Fibroblast of skin of back (primary cell): ENCODE measurements at regions not wholly inside any gene's neighbourhood (a gene's known extent, or its start where the extent isn't known, plus 50 kb on each side); places are given as distances from the start of the nearest gene placed in this dataset.

Source experiments
- DNase-seq: peaks from one replicate; pipeline ENCODE4 v3.0.0-alpha.2; 2013

DNA sequence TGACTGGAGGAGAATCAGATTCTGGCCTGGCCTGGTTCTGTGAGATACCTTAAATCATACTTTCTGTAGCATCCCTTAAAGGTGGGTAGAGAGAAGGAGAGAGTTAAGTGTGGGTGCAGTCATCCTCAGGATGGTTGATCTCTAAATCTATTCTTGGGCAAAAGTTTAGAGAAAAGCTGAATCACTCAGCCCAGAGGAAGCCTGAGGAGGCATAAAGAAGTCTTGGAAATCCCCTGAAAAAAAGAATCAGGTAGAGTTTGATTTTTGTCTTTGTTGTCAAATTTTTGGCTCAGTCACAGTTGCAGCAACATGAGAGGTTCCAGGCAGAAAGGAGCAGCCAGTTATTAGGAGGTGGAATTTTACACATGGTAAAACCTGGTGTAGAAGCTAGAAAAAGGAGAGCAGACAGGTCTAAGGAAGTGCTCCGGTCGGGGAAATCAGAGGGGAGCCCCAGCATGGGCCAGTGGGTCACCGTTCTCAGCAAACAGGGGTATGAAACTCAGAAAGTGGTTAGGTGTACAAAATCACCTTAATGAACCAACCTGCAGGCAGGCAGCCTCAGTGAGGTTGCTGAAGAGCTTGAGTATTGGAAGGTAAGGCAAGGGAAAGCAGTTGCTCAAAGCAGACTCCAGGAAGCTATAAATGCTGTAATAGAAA, 116.2 kb upstream of the CNTLN start:
- no peak for DNase-seq

DNA sequence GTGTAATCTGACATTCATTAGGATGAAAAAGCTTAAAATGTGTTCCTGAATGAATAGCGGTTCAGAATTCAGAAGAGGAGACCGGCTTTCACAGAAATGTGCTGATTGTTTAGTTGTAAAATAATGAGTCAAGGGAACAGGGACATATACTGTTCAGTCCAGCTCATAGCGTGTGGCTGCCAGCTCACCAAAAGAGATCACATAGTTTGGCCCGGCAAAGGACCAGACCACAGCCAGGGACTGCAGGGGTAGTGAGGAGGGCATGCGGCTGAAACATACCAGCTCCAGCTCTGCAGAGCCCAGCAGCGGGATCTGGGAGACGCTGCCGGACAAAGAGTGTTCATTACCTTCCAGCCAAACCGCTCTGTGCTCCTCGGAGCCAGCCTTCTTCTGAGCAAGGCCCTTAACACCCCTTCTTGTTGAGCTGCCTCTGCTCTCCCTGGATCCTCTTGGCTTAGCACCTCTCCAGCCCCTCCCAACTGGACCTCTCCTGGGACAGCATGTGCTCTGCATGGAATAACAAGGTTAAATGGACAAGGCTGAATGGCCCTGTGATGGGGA, 116.8 kb upstream of the CNTLN start:
- DNase-seq = peak; percentile 75

- no peak for DNase-seq
These were observed 120.9 kb upstream of the CNTLN start for GRCh38 chr9:17013891-17014290.

DNA sequence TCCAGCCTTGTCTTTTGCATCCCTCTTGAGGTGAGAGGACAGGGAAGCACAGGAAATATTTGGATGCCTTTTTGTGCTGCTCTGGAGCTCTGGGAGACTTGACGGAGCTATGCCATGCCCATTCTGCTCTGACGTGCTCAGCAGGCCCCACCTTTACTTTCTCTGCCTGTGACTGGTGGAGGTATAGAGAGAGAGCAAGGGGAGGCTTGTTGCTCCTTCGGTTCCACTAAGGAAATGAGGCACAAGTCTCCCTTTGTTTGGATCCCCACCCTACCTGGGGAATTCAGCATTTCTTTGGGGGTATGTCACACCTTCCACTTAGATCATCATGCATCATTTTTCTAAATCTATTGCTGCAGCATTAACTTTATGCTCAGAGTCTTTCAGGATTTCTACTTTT, 121.8 kb upstream of the CNTLN start:
- no peak for DNase-seq

DNA sequence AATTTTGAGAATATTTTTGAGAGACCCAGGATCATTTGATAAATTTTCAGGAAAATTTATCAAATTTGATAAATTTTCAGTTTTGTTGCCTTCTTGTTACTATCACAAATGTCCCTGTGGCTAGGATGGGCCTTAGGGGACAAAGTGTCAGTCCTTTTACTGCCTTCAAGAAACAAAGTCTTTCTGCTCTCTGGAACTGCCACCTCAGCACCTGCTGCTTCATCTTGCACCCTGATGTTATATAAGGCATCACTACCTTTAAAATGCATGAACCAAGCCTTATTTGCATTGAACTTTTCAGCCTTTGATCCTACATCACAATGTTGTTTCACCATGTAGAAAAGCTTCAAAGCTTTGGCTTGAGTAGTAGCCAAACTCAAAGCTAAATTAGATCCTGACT, 123.0 kb upstream of the CNTLN start:
- no peak for DNase-seq

- DNase-seq = no peak
These were observed 125.8 kb upstream of the CNTLN start for GRCh38 chr9:17009071-17009470.

DNA sequence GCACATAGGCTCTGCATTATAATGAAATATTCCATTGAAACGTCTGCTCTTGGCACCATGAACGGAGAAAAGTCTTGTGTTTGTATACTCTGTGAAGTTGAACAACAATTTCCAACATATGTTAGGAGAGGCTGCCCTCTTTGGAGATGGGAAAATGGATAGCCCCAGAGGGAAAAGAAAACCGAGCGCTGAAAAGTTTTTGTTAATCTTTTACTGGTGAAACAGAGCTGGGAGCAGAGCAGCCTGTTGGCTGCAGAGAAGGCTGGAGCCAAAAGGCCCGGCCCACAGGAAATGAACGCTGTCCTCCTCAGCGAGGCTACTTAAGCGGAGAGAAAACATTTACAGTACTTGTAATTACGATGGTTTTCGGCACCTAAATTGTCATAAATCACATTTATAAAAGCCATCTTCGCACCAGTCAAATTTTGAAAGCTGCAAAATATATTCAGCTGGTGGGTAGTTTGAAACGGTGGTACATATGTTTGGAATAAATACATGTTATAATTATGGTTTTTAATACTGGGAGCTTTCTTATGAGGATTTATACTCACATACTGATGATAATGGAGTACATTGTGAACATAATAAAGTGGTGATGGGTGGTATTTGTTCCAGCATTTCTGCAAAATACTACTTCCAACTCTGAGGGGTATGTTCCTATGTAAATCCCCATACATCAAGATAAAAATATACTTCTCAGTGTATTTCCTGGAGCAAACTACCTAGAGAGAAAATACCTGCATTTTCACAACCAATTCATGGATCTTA, 129.6 kb upstream of the CNTLN start:
- DNase-seq = peak; percentile 78

- no peak for DNase-seq
These were observed 130.3 kb upstream of the CNTLN start for GRCh38 chr9:17004500-17004899.

DNA sequence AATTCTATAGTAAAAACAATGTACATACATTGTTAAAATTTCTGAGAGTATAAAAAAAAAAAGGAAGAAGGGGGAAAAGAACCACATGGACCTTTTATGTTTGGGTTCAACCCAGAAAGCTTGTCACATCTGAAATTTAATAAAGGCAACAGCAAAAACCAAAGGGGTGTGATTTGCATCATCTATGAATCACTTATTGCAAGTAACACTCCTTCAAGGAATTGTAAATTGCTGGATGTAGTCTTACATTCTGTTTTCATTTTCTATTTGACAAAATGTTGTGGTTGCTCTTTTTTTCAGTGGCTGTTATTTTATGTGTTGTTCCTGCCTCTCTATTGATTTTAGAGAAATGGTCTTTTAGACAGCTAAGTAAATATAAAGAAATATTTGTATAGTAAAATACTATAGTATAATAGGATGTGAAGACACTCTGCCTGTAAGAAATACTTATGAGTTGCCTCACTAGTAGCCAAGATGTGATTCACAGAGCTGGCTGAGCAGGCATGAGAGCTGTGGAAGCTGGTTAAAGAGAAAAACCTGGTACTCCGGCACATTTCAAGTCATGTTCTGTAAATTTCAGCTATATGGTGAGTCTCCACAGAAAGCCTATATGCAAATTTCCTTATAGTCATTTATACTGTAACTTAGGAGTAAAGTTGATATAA, 131.1 kb upstream of the CNTLN start:
- peak; percentile 78 for DNase-seq

DNA sequence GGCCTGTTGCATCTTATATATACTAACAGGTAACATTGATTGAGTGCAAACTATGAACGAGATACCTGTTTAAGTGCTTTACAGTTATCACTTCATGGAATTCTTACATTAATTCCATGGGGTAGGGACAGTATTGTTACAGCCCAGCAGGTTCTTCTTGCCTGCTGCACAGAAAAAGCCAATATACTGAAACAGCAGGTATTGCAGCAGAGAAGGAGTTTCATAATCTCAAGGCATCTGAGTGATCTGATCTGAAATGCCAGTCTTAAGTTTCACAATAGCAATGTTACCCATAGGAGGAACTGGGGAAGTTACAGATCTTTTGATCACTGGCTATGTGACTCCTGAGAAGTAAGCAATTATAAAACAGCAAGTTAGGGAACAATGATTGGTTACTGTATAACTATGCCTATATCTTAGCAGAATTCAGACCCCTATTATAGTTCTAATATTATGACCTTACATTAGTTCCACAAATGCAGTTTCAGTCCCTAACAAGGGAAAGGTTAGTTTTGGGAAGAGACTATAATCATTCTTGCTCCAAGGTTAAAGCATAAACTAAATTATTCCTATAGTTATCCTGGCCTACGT, 126.5 kb upstream of the BNC2 start:
- no peak for DNase-seq

DNA sequence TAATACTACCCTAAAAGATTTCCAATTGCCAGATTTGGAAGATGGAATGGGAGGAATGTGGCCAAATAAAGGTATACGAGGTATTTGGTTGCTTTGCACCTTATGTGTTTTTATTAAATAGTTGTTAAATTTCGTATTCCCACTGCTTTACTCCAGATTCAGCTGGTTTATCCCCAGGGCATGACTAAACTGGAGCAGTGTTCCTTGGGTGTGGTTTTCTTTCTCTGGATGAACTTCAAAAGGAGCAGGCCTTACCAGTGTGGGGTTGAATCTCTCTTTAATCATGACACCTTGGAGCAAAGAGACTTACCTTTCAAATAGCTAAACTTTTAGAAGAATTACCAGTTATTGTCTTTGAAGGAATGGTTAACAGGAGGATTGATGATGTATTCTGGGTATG, 121.7 kb upstream of the BNC2 start:
- DNase-seq = no peak

- peak; percentile 74 for DNase-seq
These were observed 116.6 kb upstream of the BNC2 start for GRCh38 chr9:16987026-16987425.

GRCh38 chr9:16986556-16986955, 116.1 kb upstream of the BNC2 start:
- peak; percentile 59 for DNase-seq

DNA sequence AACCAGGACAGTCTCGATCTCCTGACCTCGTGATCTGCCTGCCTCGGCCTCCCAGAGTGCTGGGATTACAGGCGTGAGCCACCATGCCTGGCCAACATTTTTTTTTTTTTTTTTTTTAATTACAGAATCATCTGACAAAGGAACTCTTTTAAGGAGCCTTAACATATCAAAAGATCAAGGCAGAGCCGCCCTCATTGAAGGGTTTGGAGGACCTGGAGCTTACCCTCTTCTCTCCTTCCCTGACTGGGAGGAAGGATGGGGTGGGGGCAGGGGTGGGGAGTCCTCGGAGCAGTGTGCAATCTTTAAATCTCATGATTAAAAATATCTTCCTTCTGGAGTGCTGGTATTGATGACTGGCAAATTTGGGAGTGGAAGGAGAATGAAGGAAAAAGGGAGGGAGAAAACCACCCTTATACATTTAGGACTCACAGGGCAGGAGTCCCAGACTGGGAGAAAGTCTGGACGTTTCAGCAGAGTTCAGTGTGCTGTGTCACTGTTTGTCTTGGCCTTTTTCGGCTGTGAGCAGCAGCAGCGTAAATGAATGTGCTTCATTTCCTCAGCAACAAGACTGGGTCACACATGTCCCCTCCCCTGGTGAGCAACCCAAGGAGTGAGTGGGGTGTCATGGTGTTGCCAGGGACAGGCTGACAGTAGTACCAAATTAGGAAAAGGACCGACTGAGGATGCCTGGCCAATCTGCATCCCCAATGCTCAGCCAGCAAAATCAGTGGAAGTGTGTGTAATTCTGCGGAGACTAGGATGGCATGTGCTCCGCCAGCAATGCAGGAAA, 115.3 kb upstream of the BNC2 start:
- DNase-seq = peak; percentile 97

DNA sequence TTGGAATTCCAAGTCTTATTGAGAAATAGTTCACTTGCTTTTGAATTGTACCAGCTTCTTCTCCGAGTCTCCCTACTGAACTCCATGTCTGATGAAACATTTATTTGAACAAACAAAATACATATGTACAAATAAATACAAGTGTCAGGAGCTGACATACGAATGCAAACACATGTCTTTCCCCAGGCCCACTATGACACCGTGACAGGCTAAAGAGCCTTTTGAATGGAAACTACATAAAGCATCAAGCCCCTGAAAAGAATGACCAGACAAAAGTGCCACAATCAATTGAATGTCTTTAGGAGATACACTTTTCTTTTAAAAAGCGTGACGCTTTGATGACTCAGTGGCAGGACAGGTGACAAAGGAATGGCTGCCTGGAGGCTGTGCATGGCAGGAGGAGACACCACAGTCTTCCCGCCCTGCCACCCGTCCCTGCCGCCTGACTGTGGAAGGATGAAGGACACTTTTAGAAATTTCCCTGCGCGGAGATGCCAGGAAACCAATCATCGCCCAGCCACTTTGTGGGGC, 112.4 kb upstream of the BNC2 start:
- no peak for DNase-seq

- no peak for DNase-seq
These were observed 106.0 kb upstream of the BNC2 start for GRCh38 chr9:16976427-16976826.

- DNase-seq = no peak
These were observed 104.0 kb upstream of the BNC2 start for GRCh38 chr9:16974436-16974835.

- DNase-seq = peak; percentile 38
These were observed 99.9 kb upstream of the BNC2 start for GRCh38 chr9:16970321-16970720.

DNA sequence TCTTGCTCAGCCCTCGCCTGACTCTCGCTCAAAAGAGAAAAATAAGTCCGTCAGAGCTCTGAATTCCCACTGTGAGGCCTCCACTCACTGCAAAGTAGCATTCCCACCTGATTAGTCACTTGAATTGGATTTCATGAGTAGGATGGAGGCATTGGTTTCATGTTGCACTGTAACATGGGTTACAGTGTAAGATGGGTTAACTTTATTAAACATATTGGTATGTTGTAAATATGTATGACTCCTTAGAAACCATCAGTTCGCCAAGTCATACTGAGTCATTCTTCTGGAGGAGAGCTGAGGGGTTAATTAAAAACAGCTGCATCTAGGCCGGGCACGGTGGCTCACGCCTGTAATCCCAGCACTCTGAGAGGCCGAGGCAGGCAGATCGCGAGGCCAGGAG, 93.8 kb upstream of the BNC2 start:
- DNase-seq = peak; percentile 99

GRCh38 chr9:16960084-16960483, 89.6 kb upstream of the BNC2 start:
- peak; percentile 55 for DNase-seq

GRCh38 chr9:16959391-16959790, 88.9 kb upstream of the BNC2 start:
- DNase-seq = peak; percentile 28

DNA sequence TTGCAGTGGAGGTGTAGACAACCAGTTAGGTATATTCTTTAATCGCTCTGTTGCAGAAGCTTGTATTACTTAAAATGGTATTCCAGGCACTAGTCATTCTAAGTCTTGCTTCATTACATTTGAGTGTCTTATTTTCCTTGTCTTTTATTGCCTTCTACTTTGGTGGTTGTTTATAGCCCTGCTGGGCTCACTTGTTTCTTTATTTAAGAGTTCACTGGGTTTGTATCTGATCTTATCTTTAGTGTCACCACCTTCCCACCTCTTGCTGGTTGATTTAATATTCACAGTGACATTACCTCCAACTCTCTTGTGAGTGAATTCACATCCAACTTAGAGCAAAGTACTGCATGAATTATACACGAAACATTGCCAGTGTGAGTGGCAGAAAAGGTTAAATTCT, 83.6 kb upstream of the BNC2 start:
- DNase-seq = no peak
